ENCODE measurements at regions not wholly inside any gene's neighbourhood (a gene's known extent, or its start where the extent isn't known, plus 50 kb on each side); places are given as distances from the start of the nearest gene placed in this dataset.

DNA sequence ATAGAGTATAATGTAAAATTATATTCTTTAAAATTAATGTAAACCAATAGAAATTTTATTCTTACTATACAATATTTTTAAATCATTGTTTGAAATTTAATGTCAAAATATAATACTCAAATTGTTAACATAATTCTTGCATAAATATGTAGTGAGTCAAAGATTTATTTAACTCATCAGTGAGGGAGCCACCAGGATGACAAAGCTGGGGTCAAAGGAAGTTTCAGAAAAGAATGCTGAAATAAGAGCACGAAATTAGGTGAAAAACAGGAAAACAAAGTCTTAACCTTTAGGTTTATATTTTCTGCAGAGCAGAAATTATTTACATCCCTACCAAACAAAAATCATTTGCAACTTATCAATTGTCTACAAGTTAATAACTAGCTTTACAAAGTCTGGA, 74.1 kb downstream of the DIPK2A start:
- Histone ChIP-seq H3K27ac (no peak overlapping the region), H3K4me3 (no peak overlapping the region), H3K27me3 (no peaks in the 10 kb centered on the region), H3K36me3 (no peaks in the 10 kb centered on the region), H3K9me3 (no peaks in the 10 kb centered on the region), H3K4me1 (no peaks in the 10 kb centered on the region)
- no peak for TF ChIP-seq POLR2AphosphoS5 (IDR thresholded peaks at IDR 0.05)
- no peak for TF ChIP-seq POLR2A (IDR thresholded peaks at IDR 0.05)
- no peak for TF ChIP-seq EP300 (IDR thresholded peaks at IDR 0.05)
- TF ChIP-seq, protein P1, sequence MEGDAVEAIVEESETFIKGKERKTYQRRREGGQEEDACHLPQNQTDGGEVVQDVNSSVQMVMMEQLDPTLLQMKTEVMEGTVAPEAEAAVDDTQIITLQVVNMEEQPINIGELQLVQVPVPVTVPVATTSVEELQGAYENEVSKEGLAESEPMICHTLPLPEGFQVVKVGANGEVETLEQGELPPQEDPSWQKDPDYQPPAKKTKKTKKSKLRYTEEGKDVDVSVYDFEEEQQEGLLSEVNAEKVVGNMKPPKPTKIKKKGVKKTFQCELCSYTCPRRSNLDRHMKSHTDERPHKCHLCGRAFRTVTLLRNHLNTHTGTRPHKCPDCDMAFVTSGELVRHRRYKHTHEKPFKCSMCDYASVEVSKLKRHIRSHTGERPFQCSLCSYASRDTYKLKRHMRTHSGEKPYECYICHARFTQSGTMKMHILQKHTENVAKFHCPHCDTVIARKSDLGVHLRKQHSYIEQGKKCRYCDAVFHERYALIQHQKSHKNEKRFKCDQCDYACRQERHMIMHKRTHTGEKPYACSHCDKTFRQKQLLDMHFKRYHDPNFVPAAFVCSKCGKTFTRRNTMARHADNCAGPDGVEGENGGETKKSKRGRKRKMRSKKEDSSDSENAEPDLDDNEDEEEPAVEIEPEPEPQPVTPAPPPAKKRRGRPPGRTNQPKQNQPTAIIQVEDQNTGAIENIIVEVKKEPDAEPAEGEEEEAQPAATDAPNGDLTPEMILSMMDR (IDR thresholded peaks at IDR 0.05) = no peak
- no peak for ATAC-seq
- 33 to 61% methylated on average over 1 of the region's 1 CpG for WGBS, 2 donors (ENCODE audit: low coverage in 1 of 2)

DNA sequence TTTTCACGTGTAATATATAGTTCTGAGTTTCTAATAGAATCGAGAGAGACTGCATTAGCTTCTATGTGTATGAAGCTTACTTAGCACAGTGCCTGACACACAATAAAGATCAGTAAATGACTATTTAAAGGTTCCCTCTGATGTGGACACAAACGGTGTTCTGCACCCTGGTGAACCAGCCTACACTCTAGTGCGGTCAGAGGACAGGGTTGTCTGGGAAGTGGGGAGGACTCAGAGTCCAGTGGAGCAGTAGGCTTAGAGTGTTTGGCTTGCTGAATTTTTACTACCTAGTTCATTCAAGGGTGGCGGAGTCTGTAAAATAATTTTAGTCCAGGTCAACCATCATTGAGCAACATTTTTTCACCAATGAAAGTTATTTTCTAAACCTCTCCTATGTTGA, 77.8 kb downstream of the DIPK2A start:
- Histone ChIP-seq H3K27me3 (no peaks in the 10 kb centered on the region), H3K27ac (no peak overlapping the region), H3K9me3 (no peaks in the 10 kb centered on the region), H3K36me3 (no peaks in the 10 kb centered on the region), H3K4me3 (no peak overlapping the region), H3K4me1 (peaks cover 0 to 5% (median 0%) of the 10 kb centered on the region in 3 donors)
- TF ChIP-seq, protein P1 (IDR thresholded peaks at IDR 0.05) = no peak
- no peak for TF ChIP-seq POLR2AphosphoS5 (IDR thresholded peaks at IDR 0.05)
- TF ChIP-seq EP300 (IDR thresholded peaks at IDR 0.05) = no peak
- no peak for TF ChIP-seq POLR2A (IDR thresholded peaks at IDR 0.05)
- 92 to 98% methylated on average over 5 of the region's 5 CpGs for WGBS, 2 donors (ENCODE audit: low coverage in 1 of 2)
- ATAC-seq = no peak

DNA sequence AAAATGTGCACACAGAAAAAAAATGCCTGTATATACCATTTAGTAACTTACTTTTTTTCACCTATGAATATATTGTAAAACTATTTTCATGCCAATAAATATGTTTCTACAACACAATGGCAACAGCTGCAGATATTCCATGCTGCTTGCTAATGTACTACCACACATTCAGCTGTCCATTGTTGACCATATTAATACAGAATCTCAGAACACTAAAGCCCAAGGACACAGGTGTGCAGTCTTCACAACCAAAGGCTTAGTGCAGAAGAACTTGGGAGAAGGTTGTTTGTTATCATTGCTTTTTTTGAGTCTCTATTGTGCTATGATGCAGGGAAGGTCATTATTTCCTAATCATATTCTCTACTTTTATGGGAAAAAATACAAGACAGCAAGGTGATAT, 79.6 kb downstream of the DIPK2A start:
- no peak for ATAC-seq
- Histone ChIP-seq H3K27ac (no peak overlapping the region), H3K27me3 (no peaks in the 10 kb centered on the region), H3K36me3 (no peaks in the 10 kb centered on the region), H3K9me3 (no peaks in the 10 kb centered on the region), H3K4me1 (peaks cover 0 to 5% (median 0%) of the 10 kb centered on the region in 3 donors), H3K4me3 (no peak overlapping the region)
- TF ChIP-seq POLR2A (IDR thresholded peaks at IDR 0.05) (no peak), EP300 (IDR thresholded peaks at IDR 0.05) (no peak), POLR2AphosphoS5 (IDR thresholded peaks at IDR 0.05) (no peak)
- TF ChIP-seq, protein P1 (IDR thresholded peaks at IDR 0.05) = no peak

DNA sequence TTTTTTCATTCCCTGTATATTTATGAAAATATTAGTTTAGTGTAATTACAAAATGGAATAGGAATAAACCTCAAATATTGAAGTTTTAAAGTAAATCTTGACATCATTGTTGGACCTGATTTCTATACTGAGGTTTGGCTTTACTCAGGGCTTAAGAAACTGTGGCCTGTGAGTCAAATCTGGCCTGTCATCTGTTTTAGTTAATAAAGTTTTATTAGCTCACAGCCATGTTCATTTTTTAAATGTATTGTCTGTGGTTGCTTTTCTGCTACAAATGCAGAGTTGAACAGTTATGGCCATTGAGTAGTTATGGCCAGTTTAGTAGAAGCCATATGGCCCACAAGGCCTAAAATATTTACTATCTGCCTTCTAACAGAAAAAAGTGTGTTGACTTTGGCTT, 80.7 kb downstream of the DIPK2A start:
- Histone ChIP-seq H3K36me3 (no peaks in the 10 kb centered on the region), H3K4me3 (no peak overlapping the region), H3K9me3 (no peaks in the 10 kb centered on the region), H3K4me1 (peaks cover 0 to 5% (median 0%) of the 10 kb centered on the region in 3 donors), H3K27me3 (no peaks in the 10 kb centered on the region), H3K27ac (no peak overlapping the region)
- TF ChIP-seq POLR2A (IDR thresholded peaks at IDR 0.05) = no peak
- TF ChIP-seq EP300 (IDR thresholded peaks at IDR 0.05) = no peak
- TF ChIP-seq, protein P1 (IDR thresholded peaks at IDR 0.05) = no peak
- no peak for TF ChIP-seq POLR2AphosphoS5 (IDR thresholded peaks at IDR 0.05)
- no peak for ATAC-seq

DNA sequence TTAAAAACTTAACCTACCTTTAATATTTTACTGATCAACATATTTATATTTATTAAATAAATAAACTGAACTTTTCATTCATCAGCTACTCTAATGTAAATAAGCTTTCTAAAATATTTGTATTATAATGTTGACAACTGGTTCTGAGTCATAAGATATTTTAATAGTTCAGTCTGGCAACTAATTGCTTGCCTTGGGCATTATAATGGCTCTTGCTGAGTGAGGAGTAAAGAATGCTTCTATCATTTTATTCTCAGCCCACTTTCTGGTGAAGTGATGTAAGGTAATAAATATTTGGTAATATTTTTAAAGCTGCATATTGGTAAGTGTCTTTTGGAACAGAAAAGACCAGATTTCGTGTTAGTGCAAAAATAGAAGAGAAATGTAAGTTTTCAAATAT, 81.5 kb downstream of the DIPK2A start:
- H3K27me3 ChIP-seq = no peaks in the 10 kb centered on the region
- H3K4me1 ChIP-seq = peaks cover 0 to 5% (median 0%) of the 10 kb centered on the region in 3 donors
- WGBS, 2 donors (ENCODE audit: low coverage in 1 of 2) = 13 to 64% methylated on average over 1 of the region's 1 CpG
- no peaks in the 10 kb centered on the region for H3K36me3 ChIP-seq
- no peaks in the 10 kb centered on the region for H3K9me3 ChIP-seq
- no peak for ATAC-seq
- H3K4me3 ChIP-seq = no peak overlapping the region
- H3K27ac ChIP-seq = no peak overlapping the region
- TF ChIP-seq POLR2A (IDR thresholded peaks at IDR 0.05) (no peak), POLR2AphosphoS5 (IDR thresholded peaks at IDR 0.05) (no peak), EP300 (IDR thresholded peaks at IDR 0.05) (no peak)
- TF ChIP-seq, protein P1 (IDR thresholded peaks at IDR 0.05) = no peak
